ENCODE measurements at regions not wholly inside any gene's neighbourhood (a gene's known extent, or its start where the extent isn't known, plus 50 kb on each side); places are given as distances from the start of the nearest gene placed in this dataset.

GRCh38 chr5:164748861-164749260, 1243.4 kb downstream of the MAT2B start:
- in situ Hi-C loops (cut with MboI; ENCODE audit: low pct_ligation_motif_present in 1 of 4, low pct_unique_long_range_greater_than_20kb in 1 of 4, low sequenced_read_pairs in 3 of 4): no loop called here
- Histone ChIP-seq H3K27ac (no peak overlapping the region), H3K36me3 (no peaks in the 10 kb centered on the region), H3K4me3 (no peak overlapping the region), H3K4me1 (no peaks in the 10 kb centered on the region), H3K9me3 (no peaks in the 10 kb centered on the region), H3K27me3 (no peaks in the 10 kb centered on the region)
- DNase-seq: no peak
- intact Hi-C loops (cut with DNase I; ENCODE audit: low total_unique reads): no loop called here
- TF ChIP-seq CTCF (IDR thresholded peaks at IDR 0.05): no peak
- TF ChIP-seq POLR2AphosphoS5 (IDR thresholded peaks at IDR 0.05): no peak
- no peak for TF ChIP-seq EP300 (IDR thresholded peaks at IDR 0.05; ENCODE audit: low read depth)
- no peak for TF ChIP-seq POLR2A (IDR thresholded peaks at IDR 0.05)

- Histone ChIP-seq H3K9me3 (no peaks in the 10 kb centered on the region), H3K27me3 (no peaks in the 10 kb centered on the region), H3K4me3 (no peak overlapping the region), H3K36me3 (no peaks in the 10 kb centered on the region), H3K4me1 (no peaks in the 10 kb centered on the region), H3K27ac (no peak overlapping the region)
- in situ Hi-C loops (cut with MboI; ENCODE audit: low pct_ligation_motif_present in 1 of 4, low pct_unique_long_range_greater_than_20kb in 1 of 4, low sequenced_read_pairs in 3 of 4): no loop called here
- intact Hi-C loops (cut with DNase I; ENCODE audit: low total_unique reads): no loop called here
- DNase-seq: no peak
- WGBS, 2 donors (ENCODE audit: low coverage in 1 of 2): 29% methylated on average over 1 of the region's 1 CpG; no CpG with 5 or more reads in 1 of the 2 donors
- TF ChIP-seq POLR2AphosphoS5 (IDR thresholded peaks at IDR 0.05) (no peak), EP300 (IDR thresholded peaks at IDR 0.05; ENCODE audit: low read depth) (no peak)
These were observed 1248.0 kb downstream of the MAT2B start for GRCh38 chr5:164753434-164753833.

GRCh38 chr5:164763206-164763605, 1257.8 kb downstream of the MAT2B start:
- in situ Hi-C loops (cut with MboI; ENCODE audit: low pct_ligation_motif_present in 1 of 4, low pct_unique_long_range_greater_than_20kb in 1 of 4, low sequenced_read_pairs in 3 of 4) (no loop called here), intact Hi-C loops (cut with DNase I; ENCODE audit: low total_unique reads) (no loop called here)
- no peak overlapping the region for H3K4me3 ChIP-seq
- no peak overlapping the region for H3K27ac ChIP-seq
- no peak for TF ChIP-seq POLR2AphosphoS5 (IDR thresholded peaks at IDR 0.05)
- TF ChIP-seq EP300 (IDR thresholded peaks at IDR 0.05; ENCODE audit: low read depth): no peak
- no peak for TF ChIP-seq POLR2A (IDR thresholded peaks at IDR 0.05)
- no peak for TF ChIP-seq CTCF (IDR thresholded peaks at IDR 0.05)
- H3K36me3 ChIP-seq: no peaks in the 10 kb centered on the region
- no peak for DNase-seq
- WGBS, 2 donors (ENCODE audit: low coverage in 1 of 2): 68 to 71% methylated on average over 1 to 2 of the region's 2 CpGs
- H3K4me1 ChIP-seq: no peaks in the 10 kb centered on the region
- H3K27me3 ChIP-seq: no peaks in the 10 kb centered on the region
- H3K9me3 ChIP-seq: no peaks in the 10 kb centered on the region

GRCh38 chr5:164772122-164772521, 1266.7 kb downstream of the MAT2B start:
- in situ Hi-C loops (cut with MboI; ENCODE audit: low pct_ligation_motif_present in 1 of 4, low pct_unique_long_range_greater_than_20kb in 1 of 4, low sequenced_read_pairs in 3 of 4): no loop called here

More at GRCh38 chr5:164772122-164772521, 1266.7 kb downstream of the MAT2B start:
- no peaks in the 10 kb centered on the region for H3K36me3 ChIP-seq
- no peak overlapping the region for H3K27ac ChIP-seq
- TF ChIP-seq POLR2A (IDR thresholded peaks at IDR 0.05) (no peak), POLR2AphosphoS5 (IDR thresholded peaks at IDR 0.05) (no peak), CTCF (IDR thresholded peaks at IDR 0.05) (no peak), EP300 (IDR thresholded peaks at IDR 0.05; ENCODE audit: low read depth) (no peak)
- H3K9me3 ChIP-seq: no peaks in the 10 kb centered on the region
- 57 to 70% methylated on average over 3 of the region's 3 CpGs for WGBS, 2 donors (ENCODE audit: low coverage in 1 of 2)
- no peaks in the 10 kb centered on the region for H3K27me3 ChIP-seq
- no peak overlapping the region for H3K4me3 ChIP-seq
- DNase-seq: no peak
- intact Hi-C loops (cut with DNase I; ENCODE audit: low total_unique reads): no loop called here
- H3K4me1 ChIP-seq: no peaks in the 10 kb centered on the region

Measured in transverse colon (tissue), 4 donors.